ENCODE measurements at regions not wholly inside any gene's neighbourhood (a gene's known extent, or its start where the extent isn't known, plus 50 kb on each side); places are given as distances from the start of the nearest gene placed in this dataset.

GRCh38 chr4:125693228-125693627 lies 378.5 kb downstream of the FAT4 start:
- TF ChIP-seq EP300 (IDR thresholded peaks at IDR 0.05) (no peak), POLR2A (IDR thresholded peaks at IDR 0.05) (no peak)
- H3K27me3 ChIP-seq: no peaks in the 10 kb centered on the region
- no peaks in the 10 kb centered on the region for H3K4me1 ChIP-seq
- H3K36me3 ChIP-seq: no peaks in the 10 kb centered on the region
- no peak overlapping the region for H3K27ac ChIP-seq
- no peak overlapping the region for H3K4me3 ChIP-seq
- DNase-seq (ENCODE audit: low spot score in 2 of 2): no peak
- peaks cover 4% of the 10 kb centered on the region for H3K9me3 ChIP-seq

DNA sequence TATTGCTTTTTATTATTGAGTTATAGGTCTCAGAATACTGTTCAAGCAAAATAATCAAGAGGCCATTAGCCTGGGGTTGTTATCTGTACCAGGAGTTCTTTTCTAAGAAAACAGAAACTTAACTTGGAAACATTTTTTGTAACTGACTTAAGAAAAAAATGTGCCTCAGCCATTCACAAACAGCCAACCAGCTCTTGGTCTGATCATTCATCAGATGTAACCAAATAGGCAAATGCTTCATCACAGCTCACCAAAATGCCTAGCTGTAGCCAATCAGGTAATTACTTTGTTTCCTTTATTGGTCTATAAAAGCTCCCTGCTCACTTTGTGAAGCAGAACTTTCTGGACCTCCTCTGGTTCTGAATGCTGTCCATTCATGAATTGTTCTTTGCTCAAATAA lies 387.7 kb downstream of the FAT4 start:
- no peak overlapping the region for H3K27ac ChIP-seq
- DNase-seq (ENCODE audit: low spot score in 2 of 2): no peak
- no peak for TF ChIP-seq EP300 (IDR thresholded peaks at IDR 0.05)
- TF ChIP-seq POLR2AphosphoS5 (IDR thresholded peaks at IDR 0.05): no peak

GRCh38 chr4:125703443-125703842 lies 388.7 kb downstream of the FAT4 start:
- H3K4me3 ChIP-seq: no peak overlapping the region
- no peaks in the 10 kb centered on the region for H3K36me3 ChIP-seq
- WGBS: 24% methylated on average over 1 of the region's 1 CpG
- no peaks in the 10 kb centered on the region for H3K4me1 ChIP-seq
- DNase-seq (ENCODE audit: low spot score in 2 of 2): no peak
- H3K27ac ChIP-seq: no peak overlapping the region
- H3K27me3 ChIP-seq: no peaks in the 10 kb centered on the region
- no peaks in the 10 kb centered on the region for H3K9me3 ChIP-seq
- TF ChIP-seq POLR2A (IDR thresholded peaks at IDR 0.05): no peak
- no peak for TF ChIP-seq POLR2AphosphoS5 (IDR thresholded peaks at IDR 0.05)
- no peak for TF ChIP-seq CTCF (IDR thresholded peaks at IDR 0.05)
- TF ChIP-seq EP300 (IDR thresholded peaks at IDR 0.05): no peak

More for the DNA sequence above, 387.7 kb downstream of the FAT4 start:
- Histone ChIP-seq H3K36me3 (no peaks in the 10 kb centered on the region), H3K9me3 (peaks cover 2% of the 10 kb centered on the region), H3K4me3 (no peak overlapping the region), H3K27me3 (no peaks in the 10 kb centered on the region), H3K4me1 (no peaks in the 10 kb centered on the region)

DNA sequence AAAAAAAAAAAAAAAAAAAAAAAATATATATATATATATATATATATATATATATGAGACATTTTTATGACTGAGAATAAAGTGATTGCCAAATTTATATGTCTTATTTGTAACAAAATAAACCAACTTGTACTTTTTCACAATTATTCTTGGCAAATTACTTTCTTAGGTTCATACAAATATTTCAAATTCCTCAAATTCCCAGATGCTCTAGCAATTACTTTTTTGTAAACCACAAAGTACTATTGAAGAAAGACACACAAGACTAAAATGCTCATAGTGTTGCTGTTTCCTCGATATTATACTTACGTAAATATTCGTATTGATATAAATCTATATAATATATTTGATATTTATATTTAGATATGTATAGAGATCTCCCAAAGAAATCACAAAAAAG lies 390.0 kb downstream of the FAT4 start:
- no peaks in the 10 kb centered on the region for H3K9me3 ChIP-seq
- DNase-seq (ENCODE audit: low spot score in 2 of 2): no peak
- no peak for TF ChIP-seq POLR2AphosphoS5 (IDR thresholded peaks at IDR 0.05)
- no peak for TF ChIP-seq EP300 (IDR thresholded peaks at IDR 0.05)
- no peak for TF ChIP-seq CTCF (IDR thresholded peaks at IDR 0.05)
- no peak for TF ChIP-seq POLR2A (IDR thresholded peaks at IDR 0.05)
- no peaks in the 10 kb centered on the region for H3K36me3 ChIP-seq
- no peaks in the 10 kb centered on the region for H3K4me1 ChIP-seq
- 58% methylated on average over 3 of the region's 3 CpGs for WGBS
- H3K27ac ChIP-seq: no peak overlapping the region
- H3K4me3 ChIP-seq: no peak overlapping the region
- no peaks in the 10 kb centered on the region for H3K27me3 ChIP-seq

GRCh38 chr4:125705681-125706080 lies 390.9 kb downstream of the FAT4 start:
- WGBS: 82% methylated on average over 1 of the region's 1 CpG
- no peaks in the 10 kb centered on the region for H3K4me1 ChIP-seq
- no peak for DNase-seq (ENCODE audit: low spot score in 2 of 2)
- H3K36me3 ChIP-seq: no peaks in the 10 kb centered on the region
- H3K27ac ChIP-seq: no peak overlapping the region
- TF ChIP-seq EP300 (IDR thresholded peaks at IDR 0.05) (no peak), POLR2A (IDR thresholded peaks at IDR 0.05) (no peak), POLR2AphosphoS5 (IDR thresholded peaks at IDR 0.05) (no peak), CTCF (IDR thresholded peaks at IDR 0.05) (no peak)
- H3K9me3 ChIP-seq: no peaks in the 10 kb centered on the region
- no peak overlapping the region for H3K4me3 ChIP-seq
- H3K27me3 ChIP-seq: no peaks in the 10 kb centered on the region

- H3K9me3 ChIP-seq: no peaks in the 10 kb centered on the region
- no peaks in the 10 kb centered on the region for H3K27me3 ChIP-seq
- DNase-seq (ENCODE audit: low spot score in 2 of 2): no peak
- WGBS: 93% methylated on average over 17 of the region's 17 CpGs
- no peak overlapping the region for H3K27ac ChIP-seq
- no peaks in the 10 kb centered on the region for H3K36me3 ChIP-seq
- H3K4me1 ChIP-seq: no peaks in the 10 kb centered on the region
- TF ChIP-seq POLR2AphosphoS5 (IDR thresholded peaks at IDR 0.05) (no peak), CTCF (IDR thresholded peaks at IDR 0.05) (no peak), POLR2A (IDR thresholded peaks at IDR 0.05) (no peak), EP300 (IDR thresholded peaks at IDR 0.05) (no peak)
- H3K4me3 ChIP-seq: no peak overlapping the region
These were observed 392.6 kb downstream of the FAT4 start for GRCh38 chr4:125707397-125707796.

Measured in suprapubic skin (tissue), 4 donors.